T-helper 9 cell (primary cell): ENCODE measurements at regions not wholly inside any gene's neighbourhood (a gene's known extent, or its start where the extent isn't known, plus 50 kb on each side); places are given as distances from the start of the nearest gene placed in this dataset.
"Not testable (repeated sequence)": the region's sequence is repeated elsewhere in the genome, so short reads cannot be mapped to it uniquely, and the experiment has no call there.

ENCODE experiments used
- DNase-seq: peaks from one replicate; pipeline ENCODE4 v3.0.0-alpha.2; 2020

- DNase-seq, result not testable (repeated sequence)
Observed at GRCh38 chr9:78172610-78173009, 63.3 kb upstream of the CEP78 start.

GRCh38 chr9:78171651-78172050, 64.2 kb upstream of the CEP78 start:
- DNase-seq, result no peak

GRCh38 chr9:78169125-78169524, 66.8 kb upstream of the CEP78 start:
- DNase-seq, result no peak

- DNase-seq, result no peak
Observed at GRCh38 chr9:78167356-78167755, 68.5 kb upstream of the CEP78 start.

GRCh38 chr9:78163834-78164233, 72.0 kb upstream of the CEP78 start:
- DNase-seq, result no peak

- no peak for DNase-seq
Observed at GRCh38 chr9:78158286-78158685, 77.6 kb upstream of the CEP78 start.

- no peak for DNase-seq
Observed at GRCh38 chr9:78150983-78151356, 84.9 kb upstream of the CEP78 start.

GRCh38 chr9:78150312-78150982, 85.4 kb upstream of the CEP78 start:
- DNase-seq, result no peak

GRCh38 chr9:78149702-78150291, 86.1 kb upstream of the CEP78 start:
- no peak for DNase-seq

- no peak for DNase-seq
Observed at GRCh38 chr9:78146241-78146640, 89.6 kb upstream of the CEP78 start.

GRCh38 chr9:78144663-78145377, 91.1 kb upstream of the CEP78 start:
- no peak for DNase-seq

GRCh38 chr9:78144008-78144381, 91.9 kb upstream of the CEP78 start:
- no peak for DNase-seq

GRCh38 chr9:78143281-78144007, 92.4 kb upstream of the CEP78 start:
- no peak for DNase-seq

- DNase-seq, result not testable (repeated sequence)
Observed at GRCh38 chr9:78142264-78142663, 93.6 kb upstream of the CEP78 start.

GRCh38 chr9:78133751-78134150, 102.1 kb upstream of the CEP78 start:
- DNase-seq, result no peak

- DNase-seq, result no peak
Observed at GRCh38 chr9:78132701-78133058, 101.1 kb upstream of the GNAQ start.

GRCh38 chr9:78131969-78132700, 100.5 kb upstream of the GNAQ start:
- no peak for DNase-seq

- DNase-seq, result no peak
Observed at GRCh38 chr9:78130853-78131252, 99.2 kb upstream of the GNAQ start.

GRCh38 chr9:78130004-78130403, 98.4 kb upstream of the GNAQ start:
- no peak for DNase-seq

GRCh38 chr9:78127279-78128225, 95.9 kb upstream of the GNAQ start:
- no peak for DNase-seq

- no peak for DNase-seq
Observed at GRCh38 chr9:78123808-78124207, 92.2 kb upstream of the GNAQ start.

GRCh38 chr9:78122631-78123030, 91.0 kb upstream of the GNAQ start:
- no peak for DNase-seq
